ENCODE measurements at regions not wholly inside any gene's neighbourhood (a gene's known extent, or its start where the extent isn't known, plus 50 kb on each side); places are given as distances from the start of the nearest gene placed in this dataset.
"Not testable (repeated sequence)": the region's sequence is repeated elsewhere in the genome, so short reads cannot be mapped to it uniquely, and the experiment has no call there.

DNA sequence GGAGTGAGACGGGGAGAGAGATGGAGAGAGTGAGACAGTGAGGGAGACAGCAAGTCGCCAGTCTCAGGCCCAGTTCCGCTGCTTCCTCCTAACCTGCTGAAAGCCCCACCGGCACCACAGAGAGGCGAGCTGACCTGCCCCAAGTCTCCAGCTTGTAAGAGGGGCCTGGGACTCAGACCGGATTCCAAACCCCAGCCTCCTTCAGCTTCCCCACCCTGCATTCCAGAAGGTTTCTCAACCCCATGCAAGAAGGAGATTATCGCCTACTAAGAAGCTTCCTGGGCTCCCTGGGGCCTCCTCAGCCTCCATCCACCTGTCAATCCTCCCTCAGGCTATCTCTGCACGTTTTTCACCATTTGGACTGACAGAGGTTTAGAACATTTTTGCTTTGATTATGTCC, 173.1 kb upstream of the RAB6C start:
- POLR2A ChIA-PET (ENCODE audit: unreplicated experiment), result no interaction called here
- CTCF ChIA-PET, result no interaction called here
- no peaks in the 10 kb centered on the region for H3K9me3 ChIP-seq (ENCODE audit: insufficient read depth, low read depth)
- no peaks in the 10 kb centered on the region for H3K79me2 ChIP-seq (ENCODE audit: low read depth)
- H4K20me1 ChIP-seq (ENCODE audit: insufficient read depth), result no peaks in the 10 kb centered on the region
- no peak overlapping the region for H3K4me3 ChIP-seq
- no peak overlapping the region for H3K4me2 ChIP-seq
- peaks cover 66% of the 10 kb centered on the region for H3K27me3 ChIP-seq (ENCODE audit: insufficient read depth, low read depth)
- DNase-seq, result no peak
- no peaks in the 10 kb centered on the region for H3K36me3 ChIP-seq (ENCODE audit: low read depth)
- intact Hi-C loops (cut with micrococcal nuclease; ENCODE audit: unreplicated experiment), result no loop called here
- TF ChIP-seq, protein P1, sequence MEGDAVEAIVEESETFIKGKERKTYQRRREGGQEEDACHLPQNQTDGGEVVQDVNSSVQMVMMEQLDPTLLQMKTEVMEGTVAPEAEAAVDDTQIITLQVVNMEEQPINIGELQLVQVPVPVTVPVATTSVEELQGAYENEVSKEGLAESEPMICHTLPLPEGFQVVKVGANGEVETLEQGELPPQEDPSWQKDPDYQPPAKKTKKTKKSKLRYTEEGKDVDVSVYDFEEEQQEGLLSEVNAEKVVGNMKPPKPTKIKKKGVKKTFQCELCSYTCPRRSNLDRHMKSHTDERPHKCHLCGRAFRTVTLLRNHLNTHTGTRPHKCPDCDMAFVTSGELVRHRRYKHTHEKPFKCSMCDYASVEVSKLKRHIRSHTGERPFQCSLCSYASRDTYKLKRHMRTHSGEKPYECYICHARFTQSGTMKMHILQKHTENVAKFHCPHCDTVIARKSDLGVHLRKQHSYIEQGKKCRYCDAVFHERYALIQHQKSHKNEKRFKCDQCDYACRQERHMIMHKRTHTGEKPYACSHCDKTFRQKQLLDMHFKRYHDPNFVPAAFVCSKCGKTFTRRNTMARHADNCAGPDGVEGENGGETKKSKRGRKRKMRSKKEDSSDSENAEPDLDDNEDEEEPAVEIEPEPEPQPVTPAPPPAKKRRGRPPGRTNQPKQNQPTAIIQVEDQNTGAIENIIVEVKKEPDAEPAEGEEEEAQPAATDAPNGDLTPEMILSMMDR (conservative IDR thresholded peaks at IDR 0.05), result no peak
- TF ChIP-seq EZH2 (IDR thresholded peaks at IDR 0.05; ENCODE audit: low read depth), result no peak
- no peaks in the 10 kb centered on the region for H3K9me2 ChIP-seq (ENCODE audit: insufficient read depth)
- no peaks in the 10 kb centered on the region for H3K4me1 ChIP-seq (replicated peaks; ENCODE audit: insufficient read depth)
- no TSS peak for BruUV-seq (replicated peaks)
- H3K27ac ChIP-seq, result no peak overlapping the region
- no peak overlapping the region for H2AFZ ChIP-seq
- H3F3A ChIP-seq (ENCODE audit: insufficient read depth, low read depth), result no peaks in the 10 kb centered on the region

- H3K27ac ChIP-seq, result no peak overlapping the region
- H4K20me1 ChIP-seq (ENCODE audit: insufficient read depth), result no peaks in the 10 kb centered on the region
- no peak overlapping the region for H2AFZ ChIP-seq
- no peak overlapping the region for H3K4me3 ChIP-seq
- no peak for DNase-seq
- H3K9me2 ChIP-seq (ENCODE audit: insufficient read depth), result no peaks in the 10 kb centered on the region
- H3K27me3 ChIP-seq (ENCODE audit: insufficient read depth, low read depth), result peaks cover 65% of the 10 kb centered on the region
- no TSS peak for BruUV-seq (replicated peaks)
- CTCF ChIA-PET, result no interaction called here
- TF ChIP-seq, protein P1 (conservative IDR thresholded peaks at IDR 0.05), result no peak
- no peak for TF ChIP-seq EZH2 (IDR thresholded peaks at IDR 0.05; ENCODE audit: low read depth)
- no peak overlapping the region for H3K4me2 ChIP-seq
- no peaks in the 10 kb centered on the region for H3F3A ChIP-seq (ENCODE audit: insufficient read depth, low read depth)
- H3K79me2 ChIP-seq (ENCODE audit: low read depth), result no peaks in the 10 kb centered on the region
- POLR2A ChIA-PET (ENCODE audit: unreplicated experiment), result no interaction called here
- no peaks in the 10 kb centered on the region for H3K4me1 ChIP-seq (replicated peaks; ENCODE audit: insufficient read depth)
- H3K36me3 ChIP-seq (ENCODE audit: low read depth), result no peaks in the 10 kb centered on the region
- intact Hi-C loops (cut with micrococcal nuclease; ENCODE audit: unreplicated experiment), result no loop called here
- H3K9me3 ChIP-seq (ENCODE audit: insufficient read depth, low read depth), result no peaks in the 10 kb centered on the region
These were observed 172.5 kb upstream of the RAB6C start for GRCh38 chr2:129806990-129807389.

- H3F3A ChIP-seq (ENCODE audit: insufficient read depth, low read depth); H3K9me3 ChIP-seq (ENCODE audit: insufficient read depth, low read depth); POLR2A ChIA-PET (ENCODE audit: unreplicated experiment); H3K4me2 ChIP-seq; H3K27ac ChIP-seq; intact Hi-C loops (cut with micrococcal nuclease; ENCODE audit: unreplicated experiment); H3K79me2 ChIP-seq (ENCODE audit: low read depth); H2AFZ ChIP-seq; DNase-seq; H3K9me2 ChIP-seq (ENCODE audit: insufficient read depth); H3K36me3 ChIP-seq (ENCODE audit: low read depth); H4K20me1 ChIP-seq (ENCODE audit: insufficient read depth); H3K4me1 ChIP-seq (replicated peaks; ENCODE audit: insufficient read depth); BruUV-seq (replicated peaks); CTCF ChIA-PET; H3K4me3 ChIP-seq: not testable (repeated sequence)
- peaks cover 64% of the 10 kb centered on the region for H3K27me3 ChIP-seq (ENCODE audit: insufficient read depth, low read depth)
These were observed 171.7 kb upstream of the RAB6C start for GRCh38 chr2:129807642-129808338.

DNA sequence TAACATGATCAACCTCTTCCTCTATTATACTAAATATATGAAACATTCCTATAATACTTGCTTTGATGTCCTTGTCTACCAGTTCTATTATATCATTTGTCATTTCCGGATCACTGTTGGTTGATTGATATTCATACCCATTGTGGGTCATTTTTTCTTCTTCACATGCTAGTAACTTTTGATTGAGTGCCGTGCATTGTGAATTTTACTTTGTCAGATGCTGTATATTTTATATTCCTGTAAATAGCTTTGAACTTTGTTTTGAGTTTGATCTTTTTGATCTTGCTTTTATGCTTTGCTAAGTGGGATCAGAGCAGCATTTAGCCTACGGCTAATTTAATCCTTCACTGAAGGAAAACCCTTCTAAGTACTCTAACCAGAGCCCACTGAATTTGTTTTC, 168.9 kb upstream of the RAB6C start:
- no peak overlapping the region for H3K27ac ChIP-seq
- BruUV-seq (replicated peaks), result no TSS peak
- no peaks in the 10 kb centered on the region for H3K79me2 ChIP-seq (ENCODE audit: low read depth)
- H3K9me3 ChIP-seq (ENCODE audit: insufficient read depth, low read depth), result no peaks in the 10 kb centered on the region
- no peak overlapping the region for H3K4me3 ChIP-seq
- H3F3A ChIP-seq (ENCODE audit: insufficient read depth, low read depth), result no peaks in the 10 kb centered on the region
- intact Hi-C loops (cut with micrococcal nuclease; ENCODE audit: unreplicated experiment), result no loop called here
- H3K36me3 ChIP-seq (ENCODE audit: low read depth), result no peaks in the 10 kb centered on the region
- ChIA-PET CTCF (no interaction called here), POLR2A (ENCODE audit: unreplicated experiment) (interaction anchor here (0.5 kb wide), 1 partner anchor 575 kb away, joined by 3 read pairs; no protein-coding TSS in a partner anchor)
- H3K27me3 ChIP-seq (ENCODE audit: insufficient read depth, low read depth), result peaks cover 52% of the 10 kb centered on the region
- H2AFZ ChIP-seq, result no peak overlapping the region
- no peak for DNase-seq
- no peaks in the 10 kb centered on the region for H4K20me1 ChIP-seq (ENCODE audit: insufficient read depth)
- no peak overlapping the region for H3K4me2 ChIP-seq
- no peak for TF ChIP-seq EZH2 (IDR thresholded peaks at IDR 0.05; ENCODE audit: low read depth)
- TF ChIP-seq, protein P1 (conservative IDR thresholded peaks at IDR 0.05), result no peak
- no peaks in the 10 kb centered on the region for H3K4me1 ChIP-seq (replicated peaks; ENCODE audit: insufficient read depth)
- no peaks in the 10 kb centered on the region for H3K9me2 ChIP-seq (ENCODE audit: insufficient read depth)
